Heart left ventricle (tissue), 16 donors: ENCODE measurements at regions not wholly inside any gene's neighbourhood (a gene's known extent, or its start where the extent isn't known, plus 50 kb on each side); places are given as distances from the start of the nearest gene placed in this dataset.

Source experiments
- ATAC-seq, 4 donors: fragments of 200-7000 bp; cut with Tn5 transposase; one replicate each; pipeline ENCODE4 v1.9.1; 2020 to 2022; ENCODE audit warnings: moderate library complexity in 4 of 4, mild to moderate bottlenecking in 3 of 4, moderate number of reproducible peaks in 1 of 4
- DNase-seq, 5 donors: peaks; one replicate each; pipeline ENCODE4 v3.0.0-alpha.2; 2020
- H3K27ac ChIP-seq, 12 donors: fragments of 200-600 bp; sonication (generic) in 4 of 12; one replicate each; pipeline versions ENCODE4 v1.5.0 to v1.8.0; 2016 to 2022; ENCODE audit warnings: mild to moderate bottlenecking in 2 of 12
- H3K27me3 ChIP-seq, 9 donors: fragments of 200-600 bp; sonication (generic) in 2 of 9; one replicate each; pipeline versions ENCODE4 v1.5.1 to v1.8.0; 2016 to 2022; ENCODE audit warnings: mild to moderate bottlenecking in 3 of 9
- H3K36me3 ChIP-seq, 9 donors: fragments of 200-600 bp; sonication (generic) in 2 of 9; one replicate each; pipeline versions ENCODE4 v1.5.0 to v1.8.0; 2018 to 2022; ENCODE audit warnings: mild to moderate bottlenecking in 2 of 9
- H3K4me1 ChIP-seq, 12 donors: fragments of 200-600 bp; sonication (generic) in 4 of 12; one replicate each; pipeline versions ENCODE4 v1.5.0 to v1.8.0; 2016 to 2022; ENCODE audit warnings: mild to moderate bottlenecking in 3 of 12
- H3K4me3 ChIP-seq, 12 donors: fragments of 200-600 bp; sonication (generic) in 4 of 12; one replicate each; pipeline versions ENCODE4 v1.5.0 to v1.8.0; 2017 to 2022; ENCODE audit warnings: mild to moderate bottlenecking in 9 of 12, moderate library complexity in 4 of 12
- H3K9me3 ChIP-seq, 12 donors: fragments of 200-600 bp; sonication (generic) in 4 of 12; one replicate each; pipeline versions ENCODE4 v1.5.0 to v1.8.0; 2016 to 2022; ENCODE audit warnings: mild to moderate bottlenecking in 1 of 12
- POLR2A ChIP-seq, 2 donors: fragments of 450-650 bp; IDR thresholded peaks; one replicate each; pipeline ENCODE4 v1.6.1; 2017; ENCODE audit warnings: antibody characterized with exemption in 2 of 2, mild to moderate bottlenecking in 2 of 2, moderate library complexity in 2 of 2
- WGBS, 4 donors: extraction: QIAGEN DNeasy Blood & Tissue Kit in 2 of 4; methylation state at CpG; one replicate each; pipeline versions ENCODE4 v1.1.5 to v1.1.7; 2013 to 2018; 5-methylcytosine and 5-hydroxymethylcytosine counted together
- intact Hi-C, 10 donors: fragments of 100-400 bp; cut with DNase I; formaldehyde crosslinking; loops; one replicate each; pipeline versions ENCODE4 v1.11.1 to v1.14.2; 2022
- TF ChIP-seq, protein P1 (sequence below), 12 donors: fragments of 200-600 bp; sonication (generic) in 4 of 12; IDR thresholded peaks; one replicate each; pipeline versions ENCODE4 v1.5.0 to v1.8.0; 2018 to 2022; ENCODE audit warnings: antibody characterized with exemption in 12 of 12, mild to moderate bottlenecking in 5 of 12
- donor health status: ischemic (EF 13 %, LVEDD 7.1; RV severe dilation, severe dysfunction).
- donor health status: healthy with polysubstance abuse.
- donor health status: DM: no; HTN: yes; CAD: no.
- donor health status: DM: no; HTN: no; CAD: no.
- donor health status: ischemic (EF 25% LVEDD 6.9; RV normal size, moderate dysfunction).
- donor health status: ischemic (EF 25% LVEDD 5.7; RV mildly dilated, moderate dysfunction).
- donor health status: healthy.
- donor health status: DM: yes; HTN: yes; CAD: no.
- donor health status: ischemic (EF 35%, LVEDD 5.7; RV mildly dilated, moderate dysfunction).
- donor health status: nonischemic (EF 11% LVEDD 7.7; RV severe dilation, severe dysfunction).
- donor health status: DM: yes; HTN: yes; CAD: no.
- donor health status: PGD.
- donor health status: ischemic (EF 29% LVEDD 5.4; RV normal size, mild dysfunction).
- donor health status: nonischemic (EF 23%, LVEDD 6.1; RV moderate dilation, normal function).

DNA sequence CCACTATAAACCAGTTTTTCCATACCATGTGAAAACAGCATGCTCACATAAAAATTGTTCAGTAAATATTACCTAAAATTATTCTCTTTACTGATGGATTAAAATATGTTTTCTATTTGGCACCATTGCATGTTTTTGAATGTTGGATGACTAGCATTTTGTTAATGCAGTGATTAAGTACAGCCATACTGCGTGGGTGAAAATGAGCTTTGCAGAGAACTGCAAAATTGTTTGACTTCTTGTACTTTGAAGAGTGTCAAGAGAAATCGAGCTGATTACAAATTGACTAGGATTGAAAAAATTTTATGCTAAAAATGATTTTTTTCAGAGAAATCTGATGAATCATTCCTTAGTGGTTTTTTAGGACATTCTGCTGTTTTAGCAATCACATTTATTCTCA, 452.9 kb downstream of the RPL10L start:
- Histone ChIP-seq H3K27me3 (no peaks in the 10 kb centered on the region), H3K4me1 (no peaks in the 10 kb centered on the region), H3K4me3 (no peak overlapping the region), H3K9me3 (peaks cover 0 to 9% (median 0%) of the 10 kb centered on the region in 12 donors), H3K27ac (no peak overlapping the region), H3K36me3 (no peaks in the 10 kb centered on the region)
- intact Hi-C loops = no loop called here
- no peak for ATAC-seq
- 67 to 74% (median 71%) methylated on average over 2 of the region's 2 CpGs for WGBS, 4 donors
- no peak for DNase-seq
- TF ChIP-seq, protein P1, sequence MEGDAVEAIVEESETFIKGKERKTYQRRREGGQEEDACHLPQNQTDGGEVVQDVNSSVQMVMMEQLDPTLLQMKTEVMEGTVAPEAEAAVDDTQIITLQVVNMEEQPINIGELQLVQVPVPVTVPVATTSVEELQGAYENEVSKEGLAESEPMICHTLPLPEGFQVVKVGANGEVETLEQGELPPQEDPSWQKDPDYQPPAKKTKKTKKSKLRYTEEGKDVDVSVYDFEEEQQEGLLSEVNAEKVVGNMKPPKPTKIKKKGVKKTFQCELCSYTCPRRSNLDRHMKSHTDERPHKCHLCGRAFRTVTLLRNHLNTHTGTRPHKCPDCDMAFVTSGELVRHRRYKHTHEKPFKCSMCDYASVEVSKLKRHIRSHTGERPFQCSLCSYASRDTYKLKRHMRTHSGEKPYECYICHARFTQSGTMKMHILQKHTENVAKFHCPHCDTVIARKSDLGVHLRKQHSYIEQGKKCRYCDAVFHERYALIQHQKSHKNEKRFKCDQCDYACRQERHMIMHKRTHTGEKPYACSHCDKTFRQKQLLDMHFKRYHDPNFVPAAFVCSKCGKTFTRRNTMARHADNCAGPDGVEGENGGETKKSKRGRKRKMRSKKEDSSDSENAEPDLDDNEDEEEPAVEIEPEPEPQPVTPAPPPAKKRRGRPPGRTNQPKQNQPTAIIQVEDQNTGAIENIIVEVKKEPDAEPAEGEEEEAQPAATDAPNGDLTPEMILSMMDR (IDR thresholded peaks at IDR 0.05) = no peak
- no peak for TF ChIP-seq POLR2A (IDR thresholded peaks at IDR 0.05)

DNA sequence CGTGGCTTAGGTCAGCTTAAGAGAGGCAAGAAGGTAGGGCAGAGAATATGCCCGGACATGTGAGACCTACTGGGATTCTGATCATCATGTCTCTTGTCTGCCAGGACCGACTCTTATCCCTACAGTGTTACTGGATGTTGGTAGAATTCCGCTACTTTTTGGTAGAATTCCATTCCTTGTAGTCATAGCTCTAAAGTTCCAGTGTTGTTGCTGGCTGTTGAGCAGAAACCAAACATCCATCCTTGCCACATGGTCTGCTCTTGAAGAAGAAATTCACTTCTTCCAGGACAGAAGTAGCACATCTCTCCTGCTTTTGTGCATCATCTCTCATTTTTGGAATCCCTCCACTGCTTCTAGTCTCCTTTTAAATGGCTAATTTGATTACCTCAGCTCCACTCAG, 453.7 kb downstream of the RPL10L start:
- no peak overlapping the region for H3K4me3 ChIP-seq
- intact Hi-C loops = no loop called here
- H3K27me3 ChIP-seq = no peaks in the 10 kb centered on the region
- no peak for TF ChIP-seq POLR2A (IDR thresholded peaks at IDR 0.05)
- TF ChIP-seq, protein P1 (IDR thresholded peaks at IDR 0.05) = no peak
- no peaks in the 10 kb centered on the region for H3K36me3 ChIP-seq
- no peak overlapping the region for H3K27ac ChIP-seq
- 81 to 83% (median 83%) methylated on average over 4 of the region's 4 CpGs for WGBS, 4 donors
- H3K9me3 ChIP-seq = peaks cover 0 to 9% (median 0%) of the 10 kb centered on the region in 12 donors
- ATAC-seq (no peak), DNase-seq (no peak)
- H3K4me1 ChIP-seq = no peaks in the 10 kb centered on the region
